ENCODE measurements at regions not wholly inside any gene's neighbourhood (a gene's known extent, or its start where the extent isn't known, plus 50 kb on each side); places are given as distances from the start of the nearest gene placed in this dataset.

DNA sequence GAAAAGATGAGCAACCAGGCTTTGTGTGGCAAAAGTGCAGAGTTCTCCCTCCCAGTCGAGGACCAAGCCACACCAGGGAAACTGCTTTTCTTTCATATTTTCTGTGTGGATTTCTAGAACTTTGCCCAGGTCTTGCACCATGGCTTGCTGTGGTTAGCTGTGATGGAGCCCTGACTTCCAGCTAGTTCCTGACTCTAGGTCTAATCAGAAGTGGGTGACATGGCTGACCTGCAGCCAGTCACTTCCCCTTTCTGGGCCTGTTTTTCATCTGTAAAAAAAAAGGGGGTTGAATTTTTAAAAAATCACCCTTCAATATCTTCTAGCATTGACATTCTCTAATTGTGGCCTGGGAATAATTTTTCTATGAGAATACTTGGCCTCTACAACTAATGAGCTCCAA is 491.2 kb upstream of the USP24 start:
- DNase-seq (ENCODE audit: low read depth) = no peak

DNA sequence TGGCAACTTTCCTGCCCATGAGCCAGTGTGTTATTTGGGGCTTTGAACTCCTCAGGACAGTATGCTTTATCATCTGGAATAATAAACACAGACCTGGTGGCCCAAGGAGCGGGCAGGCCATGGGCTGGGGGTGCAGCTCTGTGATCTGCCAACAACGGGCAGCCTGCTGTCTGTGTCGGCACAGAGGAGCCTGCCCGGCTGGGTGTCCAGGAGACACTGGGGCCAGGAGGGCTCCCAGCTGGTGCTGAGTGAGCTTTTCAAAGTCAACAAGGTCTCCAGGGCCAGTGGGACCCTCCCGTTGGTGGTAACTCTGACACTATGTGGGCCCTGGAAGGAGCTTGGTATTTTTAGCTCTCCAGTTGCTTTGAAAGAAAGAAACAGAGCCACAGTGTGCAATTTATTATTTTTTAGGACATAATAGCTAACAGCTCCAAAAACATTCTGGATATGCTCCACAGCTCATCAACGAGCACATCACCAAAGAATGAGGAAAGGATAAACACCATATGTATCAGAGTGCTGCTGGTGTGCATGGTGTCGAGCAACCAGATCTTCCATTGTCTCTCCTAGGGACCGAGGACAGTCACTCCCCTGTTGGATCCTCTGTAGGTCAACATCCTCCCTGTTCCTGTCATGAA is 488.7 kb upstream of the USP24 start:
- no peak for DNase-seq (ENCODE audit: low read depth)

DNA sequence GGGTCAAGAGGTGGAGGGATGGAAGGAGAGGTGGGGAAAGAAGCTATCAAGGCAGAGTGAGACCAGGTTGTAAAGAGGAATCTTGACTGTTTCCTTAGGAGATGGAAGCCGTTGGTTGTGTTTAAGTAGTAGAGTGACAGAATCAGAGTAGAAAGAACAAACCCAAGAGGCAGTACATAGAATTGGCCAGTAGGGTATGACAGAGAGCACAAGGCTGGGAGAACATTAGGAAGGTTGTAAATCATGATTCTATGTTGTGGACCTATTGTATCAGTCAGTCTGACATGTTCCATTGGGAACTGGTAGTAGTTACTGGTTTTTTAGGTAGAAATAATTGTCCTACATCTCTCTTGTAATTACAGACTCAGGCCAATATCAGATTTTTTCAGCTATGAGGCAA is 486.9 kb upstream of the USP24 start:
- no peak for DNase-seq (ENCODE audit: low read depth)

DNA sequence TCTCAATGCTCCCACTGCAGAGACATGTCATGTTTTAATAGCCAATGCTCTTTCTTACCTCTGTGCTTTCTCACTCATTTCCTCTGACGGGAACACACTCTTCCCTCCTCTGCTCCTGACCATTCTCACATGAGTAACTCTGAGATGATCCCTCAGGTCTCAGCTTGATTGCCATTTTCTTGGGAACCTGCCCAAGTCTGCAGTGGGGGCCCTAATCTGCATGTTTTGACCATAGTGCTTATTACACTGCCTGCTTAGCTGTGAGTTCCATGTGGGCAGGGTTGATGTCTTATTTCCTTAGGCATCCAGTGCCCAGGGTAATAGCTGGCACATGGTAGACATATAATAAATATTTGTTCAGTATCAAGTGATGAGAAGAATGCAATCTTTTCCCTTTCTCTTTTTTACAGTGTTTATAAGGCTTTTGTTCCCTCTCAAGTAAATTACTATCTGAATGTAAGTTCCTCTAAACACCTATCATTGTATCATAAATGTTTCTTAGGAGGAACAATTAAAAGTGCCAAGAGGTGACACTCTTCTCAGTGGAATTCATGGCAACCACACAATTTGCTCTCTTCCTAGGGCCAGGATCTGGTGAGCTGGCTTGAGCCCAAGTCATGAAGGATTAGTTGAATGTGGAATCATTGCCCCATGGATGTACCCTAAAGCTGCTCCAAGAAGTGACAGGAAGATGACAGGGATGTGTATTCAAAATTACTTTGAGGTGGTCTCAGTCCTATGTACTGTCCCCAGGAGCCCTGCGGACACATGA is 485.4 kb upstream of the USP24 start:
- DNase-seq (ENCODE audit: low read depth) = no peak

DNA sequence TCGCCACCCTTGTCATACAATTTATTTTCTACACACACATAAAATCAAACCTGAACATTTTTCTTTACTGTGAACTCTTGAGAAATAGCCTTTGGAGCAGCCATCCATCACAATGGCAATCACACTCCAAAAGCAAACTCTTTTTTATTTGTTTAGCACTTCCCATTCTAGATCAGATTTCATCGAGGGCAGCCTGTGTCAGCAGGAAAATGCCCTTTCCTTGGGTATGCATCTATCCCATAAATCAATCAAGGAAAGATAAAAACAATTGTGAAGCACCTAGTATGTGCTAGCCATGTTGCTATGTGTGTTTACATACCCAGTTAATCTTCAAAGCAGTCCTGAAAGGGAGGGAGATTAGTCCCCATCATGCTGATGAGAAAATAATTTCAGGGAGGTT is 484.1 kb upstream of the USP24 start:
- no peak for DNase-seq (ENCODE audit: low read depth)

DNA sequence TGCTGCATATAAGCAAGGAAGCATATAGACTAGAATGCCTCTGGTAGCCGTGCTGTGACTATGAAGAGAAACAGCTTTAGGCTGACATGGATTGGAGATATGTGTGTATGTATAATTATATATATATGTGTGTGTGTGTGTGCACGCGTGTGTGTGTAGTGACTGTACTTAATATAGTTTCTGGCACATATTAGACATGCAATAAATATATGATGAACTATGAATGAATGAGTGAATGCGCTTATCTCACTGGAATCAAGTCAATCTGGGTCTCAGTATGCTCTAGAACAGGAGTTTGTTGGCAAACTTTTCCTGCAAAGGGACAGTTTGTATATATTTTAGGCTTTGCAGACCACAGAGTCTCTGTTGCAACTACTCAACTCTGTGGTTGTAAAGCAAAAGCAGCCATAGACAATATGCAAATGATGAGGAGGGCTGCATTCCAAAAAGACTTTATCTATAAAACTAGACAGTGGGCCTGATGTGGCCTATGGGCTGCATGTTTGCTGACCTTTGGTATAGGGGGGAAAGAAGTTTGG is 482.9 kb upstream of the USP24 start:
- no peak for DNase-seq (ENCODE audit: low read depth)

- no peak for DNase-seq (ENCODE audit: low read depth)
Measured at GRCh38 chr1:55696891-55697290, 481.7 kb upstream of the USP24 start.

DNA sequence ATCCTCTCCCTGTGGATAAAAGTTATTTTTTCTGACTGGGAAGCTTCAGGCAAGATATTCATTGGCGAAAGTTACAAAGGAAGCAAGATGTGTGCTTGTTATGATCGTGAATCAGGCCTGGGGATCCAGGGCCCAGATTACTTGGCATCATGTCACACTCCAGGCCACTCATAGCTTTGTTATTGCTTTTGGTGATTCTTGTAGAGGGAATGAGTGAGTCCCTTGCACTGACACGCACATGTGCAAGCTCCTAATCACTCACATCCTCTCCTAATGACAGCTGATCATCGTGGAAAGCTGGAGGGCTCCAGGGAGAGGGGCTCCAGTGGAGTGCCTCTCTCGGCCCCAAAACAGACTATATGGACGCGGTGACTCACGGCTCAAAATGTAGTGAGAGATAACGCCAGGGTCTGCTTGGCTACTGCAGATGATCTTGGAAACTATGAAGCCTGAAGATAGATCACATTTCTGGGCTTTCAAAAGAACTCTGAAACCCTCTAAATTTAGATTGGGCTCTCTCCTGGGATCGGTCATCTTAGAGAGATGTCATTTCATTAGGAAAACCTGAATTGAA is 481.1 kb upstream of the USP24 start:
- DNase-seq (ENCODE audit: low read depth) = no peak

DNA sequence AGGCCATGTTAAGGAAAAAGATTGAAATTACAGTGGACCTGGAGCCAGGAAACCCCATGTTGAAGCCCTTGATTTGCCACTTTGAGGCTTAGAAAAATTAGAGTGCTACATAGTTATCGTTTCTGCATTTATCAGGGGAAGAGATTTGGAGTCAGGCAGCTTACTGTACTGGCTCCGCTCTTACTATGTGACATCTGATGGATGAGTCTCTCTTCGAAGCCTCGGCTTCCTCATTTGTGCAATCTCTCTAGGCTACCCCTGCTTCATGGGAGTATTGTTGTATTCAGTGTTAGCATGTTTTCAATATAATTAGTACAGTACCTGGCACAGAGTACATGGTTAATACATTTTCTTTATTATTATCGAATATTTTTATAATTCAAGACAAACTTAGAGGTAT is 480.4 kb upstream of the USP24 start:
- DNase-seq (ENCODE audit: low read depth) = no peak

DNA sequence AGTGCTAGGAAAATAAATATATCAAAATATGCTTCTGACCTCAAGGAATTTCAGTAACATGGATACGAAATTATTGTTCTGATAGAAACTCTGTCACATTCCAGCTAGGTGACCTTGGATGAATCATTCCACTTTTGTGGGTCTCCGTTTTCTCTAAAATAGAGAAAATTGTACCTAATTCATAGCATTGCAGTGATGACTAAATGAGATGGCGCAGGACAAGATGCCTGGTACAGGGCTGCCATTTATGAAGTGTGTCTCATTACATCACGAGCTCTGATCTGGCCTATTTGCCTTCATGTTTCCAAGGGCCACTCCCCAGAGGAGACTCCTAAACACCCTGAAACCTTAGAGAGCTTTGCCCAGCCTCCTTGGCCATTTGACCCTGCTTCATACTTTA is 480.0 kb upstream of the USP24 start:
- no peak for DNase-seq (ENCODE audit: low read depth)

DNA sequence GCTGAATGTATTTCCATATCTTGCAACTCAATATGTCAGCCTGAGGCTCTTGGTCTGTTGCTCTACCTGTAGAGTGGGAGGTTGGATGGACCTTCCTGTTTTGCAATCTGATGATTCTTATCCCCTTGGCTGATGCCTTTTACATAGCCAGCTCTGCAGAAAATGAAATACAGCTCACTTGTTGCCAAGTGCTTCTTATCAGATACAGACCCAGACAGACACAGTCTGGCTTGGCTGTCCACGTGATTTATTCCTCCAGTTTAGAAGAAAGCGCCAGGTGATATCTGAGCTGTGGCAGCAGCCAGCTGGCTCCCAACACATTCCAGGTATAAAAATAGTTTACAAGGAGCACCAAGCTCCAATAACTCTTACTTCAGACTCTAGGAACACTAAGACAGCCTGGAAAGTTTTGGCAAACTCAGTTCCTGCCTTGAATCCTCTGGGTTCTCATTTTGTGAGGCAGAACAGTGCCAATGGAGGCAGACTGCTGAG is 479.2 kb upstream of the USP24 start:
- no peak for DNase-seq (ENCODE audit: low read depth)

GRCh38 chr1:55692726-55693125 is 477.6 kb upstream of the USP24 start:
- no peak for DNase-seq (ENCODE audit: low read depth)

DNA sequence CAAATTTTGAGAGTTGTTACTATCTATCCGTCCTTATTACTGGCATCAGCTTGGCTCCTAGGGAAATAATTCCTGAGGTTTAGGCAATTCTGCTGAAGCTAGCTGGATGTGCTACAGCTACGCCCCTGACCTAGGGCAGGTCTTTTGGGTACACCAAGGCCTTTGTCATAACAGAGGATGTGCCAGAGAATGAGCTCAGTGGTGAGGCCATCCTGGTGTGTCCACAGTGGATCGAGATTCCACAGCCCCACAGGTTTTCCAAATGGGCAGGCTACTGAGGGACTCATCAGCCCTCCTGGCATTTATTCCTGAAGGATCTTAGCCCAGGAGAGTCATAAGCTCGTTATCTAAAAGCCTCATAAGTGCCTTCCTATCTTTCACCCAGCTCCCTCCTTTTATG is 475.2 kb upstream of the USP24 start:
- no peak for DNase-seq (ENCODE audit: low read depth)

GRCh38 chr1:55689800-55690199 is 474.6 kb upstream of the USP24 start:
- no peak for DNase-seq (ENCODE audit: low read depth)

DNA sequence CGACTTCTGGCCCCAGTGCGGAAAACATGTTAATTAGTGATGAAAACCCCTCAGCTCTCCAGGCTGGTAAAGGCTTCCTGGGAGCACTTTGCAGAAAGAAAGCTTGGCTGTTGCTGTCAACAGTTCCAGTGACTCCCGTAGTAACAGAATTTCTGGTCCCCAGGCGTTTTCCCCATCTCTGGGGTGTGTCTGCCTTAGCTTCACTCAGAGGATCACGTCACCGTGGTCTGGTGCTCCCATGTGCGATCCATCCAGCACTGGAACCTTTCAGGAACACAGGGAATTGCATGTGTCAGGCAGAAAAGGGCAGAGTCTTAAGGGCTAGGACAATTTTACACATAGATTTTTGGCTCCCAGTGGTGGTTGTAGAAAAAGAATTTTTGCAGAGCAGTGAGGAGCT is 470.4 kb upstream of the USP24 start:
- DNase-seq (ENCODE audit: low read depth) = no peak

DNA sequence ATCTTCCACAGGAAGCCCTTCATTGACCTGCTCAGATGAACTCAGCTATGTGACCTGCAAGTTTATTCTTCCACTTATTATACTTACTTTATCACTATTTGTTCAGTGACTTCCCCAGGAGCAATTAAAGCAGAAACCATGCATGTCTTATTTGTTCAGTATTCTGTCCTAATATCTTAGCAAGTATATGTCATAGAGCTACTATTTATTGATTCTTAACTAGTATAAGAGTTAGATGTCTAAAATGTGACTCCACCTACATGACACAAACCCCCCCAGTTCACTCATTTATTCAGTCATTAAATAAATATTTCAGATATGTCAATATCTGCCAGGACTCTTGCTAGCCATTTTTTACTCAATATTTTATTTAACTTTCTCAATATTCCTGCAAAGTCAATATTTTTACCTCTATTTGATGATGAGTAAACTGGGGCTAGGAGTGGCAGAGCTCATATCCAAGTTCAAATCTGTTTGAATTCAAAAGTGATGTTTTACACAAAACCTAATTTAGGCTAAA is 469.0 kb upstream of the USP24 start:
- no peak for DNase-seq (ENCODE audit: low read depth)

- DNase-seq (ENCODE audit: low read depth) = no peak
Measured at GRCh38 chr1:55682198-55682597, 467.0 kb upstream of the USP24 start.

- no peak for DNase-seq (ENCODE audit: low read depth)
Measured at GRCh38 chr1:55679971-55680370, 464.8 kb upstream of the USP24 start.

DNA sequence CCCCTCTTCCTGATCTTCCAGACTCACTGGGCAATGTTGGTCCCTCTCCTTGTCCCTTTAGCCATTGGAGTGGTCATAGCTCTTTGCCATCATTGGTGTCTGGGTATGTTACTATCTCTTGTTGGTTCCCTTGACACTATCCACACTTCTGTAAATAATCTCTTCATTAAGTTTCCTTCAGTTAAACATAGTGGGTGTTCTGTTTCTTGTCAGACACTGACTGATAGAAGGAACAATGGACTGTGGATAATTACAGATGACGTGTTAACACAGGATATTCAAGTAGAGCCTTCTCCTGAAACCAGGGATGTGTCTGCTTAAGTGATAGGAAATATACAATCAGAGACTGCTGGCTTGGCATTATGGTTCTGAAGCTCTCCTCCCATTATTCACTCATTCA is 458.3 kb upstream of the USP24 start:
- DNase-seq (ENCODE audit: low read depth) = no peak

GRCh38 chr1:55670331-55671082 is 455.3 kb upstream of the USP24 start:
- no peak for DNase-seq (ENCODE audit: low read depth)

DNA sequence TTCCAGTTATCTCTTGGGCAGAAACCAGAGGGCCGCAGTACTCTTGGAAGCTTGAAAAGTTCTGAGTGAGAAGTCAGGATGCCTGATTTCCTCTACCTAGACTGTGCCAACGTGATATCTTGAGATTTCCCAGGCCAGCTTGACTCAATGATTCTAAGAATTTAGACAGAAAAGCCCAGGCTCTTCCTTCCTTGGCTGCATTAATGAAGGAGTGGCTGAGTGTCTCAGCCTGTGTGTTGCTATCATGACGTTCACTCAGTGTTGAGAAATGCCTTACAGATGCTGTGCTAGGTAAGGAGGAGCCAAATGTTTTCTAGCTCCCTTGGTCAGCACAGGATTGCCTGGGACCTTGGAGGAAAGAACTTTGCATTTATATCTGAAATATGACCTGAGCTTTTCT is 454.1 kb upstream of the USP24 start:
- DNase-seq (ENCODE audit: low read depth) = no peak

DNA sequence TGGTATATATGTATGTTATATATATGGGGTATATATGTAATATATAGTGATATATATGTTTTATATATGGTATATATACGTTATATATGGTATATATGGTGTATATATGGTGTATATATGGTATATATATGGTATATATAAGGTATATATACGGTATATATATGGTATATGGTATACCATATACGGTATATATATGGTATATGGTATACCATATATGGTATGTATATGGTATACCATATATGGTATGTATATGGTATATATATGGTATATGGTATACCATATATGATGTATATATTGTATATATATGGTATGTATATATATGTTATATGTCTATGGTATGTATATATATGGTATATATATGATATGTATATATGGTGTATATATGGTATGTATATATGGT is 447.7 kb upstream of the USP24 start:
- no peak for DNase-seq (ENCODE audit: low read depth)
